ENCODE measurements at regions not wholly inside any gene's neighbourhood (a gene's known extent, or its start where the extent isn't known, plus 50 kb on each side); places are given as distances from the start of the nearest gene placed in this dataset.
"Not testable (repeated sequence)": the region's sequence is repeated elsewhere in the genome, so short reads cannot be mapped to it uniquely, and the experiment has no call there.

DNA sequence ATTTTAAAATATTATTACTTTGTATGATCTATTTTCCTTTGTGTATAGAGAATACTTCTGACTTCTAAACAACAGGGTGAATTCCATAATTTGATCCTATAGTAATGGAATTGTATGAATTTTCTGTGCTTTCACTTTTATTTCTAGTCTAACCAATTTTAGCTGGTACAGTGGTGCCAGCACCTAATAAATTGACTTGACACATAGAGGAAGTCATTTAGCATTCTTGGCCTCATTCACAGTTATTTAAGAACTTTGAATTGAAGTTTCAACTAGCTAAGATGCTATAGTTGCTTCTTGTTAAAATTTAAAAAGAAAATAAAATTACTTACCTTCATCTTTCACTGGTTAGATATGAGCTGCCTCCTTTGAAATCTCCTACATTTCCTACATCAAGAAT, 220.4 kb downstream of the CPS1 start:
- Histone ChIP-seq H3K36me3 (replicated peaks; ENCODE audit: insufficient read depth, low read length) (no peaks in the 10 kb centered on the region), H4K20me1 (ENCODE audit: insufficient read depth, low read length) (no peaks in the 10 kb centered on the region), H3K4me3 (ENCODE audit: low read length) (no peak overlapping the region), H3K9me3 (replicated peaks; ENCODE audit: insufficient read depth, low read length) (no peaks in the 10 kb centered on the region), H2AFZ (ENCODE audit: low read length) (no peak overlapping the region), H3K27ac (ENCODE audit: low read length) (no peak overlapping the region), H3K27me3 (replicated peaks; ENCODE audit: insufficient read depth, low read length) (no peaks in the 10 kb centered on the region), H3K79me2 (ENCODE audit: low read length) (no peaks in the 10 kb centered on the region), H3K9ac (ENCODE audit: low read length) (no peak overlapping the region), H3K4me2 (ENCODE audit: low read depth, low read length) (no peak overlapping the region), H3K4me1 (ENCODE audit: low read length) (no peaks in the 10 kb centered on the region), H3F3A (ENCODE audit: insufficient read depth, low read length) (no peaks in the 10 kb centered on the region), H3K9me2 (replicated peaks; ENCODE audit: insufficient read depth, low read length) (no peaks in the 10 kb centered on the region)
- DNase-seq, result no peak
- TF ChIP-seq, protein P1, sequence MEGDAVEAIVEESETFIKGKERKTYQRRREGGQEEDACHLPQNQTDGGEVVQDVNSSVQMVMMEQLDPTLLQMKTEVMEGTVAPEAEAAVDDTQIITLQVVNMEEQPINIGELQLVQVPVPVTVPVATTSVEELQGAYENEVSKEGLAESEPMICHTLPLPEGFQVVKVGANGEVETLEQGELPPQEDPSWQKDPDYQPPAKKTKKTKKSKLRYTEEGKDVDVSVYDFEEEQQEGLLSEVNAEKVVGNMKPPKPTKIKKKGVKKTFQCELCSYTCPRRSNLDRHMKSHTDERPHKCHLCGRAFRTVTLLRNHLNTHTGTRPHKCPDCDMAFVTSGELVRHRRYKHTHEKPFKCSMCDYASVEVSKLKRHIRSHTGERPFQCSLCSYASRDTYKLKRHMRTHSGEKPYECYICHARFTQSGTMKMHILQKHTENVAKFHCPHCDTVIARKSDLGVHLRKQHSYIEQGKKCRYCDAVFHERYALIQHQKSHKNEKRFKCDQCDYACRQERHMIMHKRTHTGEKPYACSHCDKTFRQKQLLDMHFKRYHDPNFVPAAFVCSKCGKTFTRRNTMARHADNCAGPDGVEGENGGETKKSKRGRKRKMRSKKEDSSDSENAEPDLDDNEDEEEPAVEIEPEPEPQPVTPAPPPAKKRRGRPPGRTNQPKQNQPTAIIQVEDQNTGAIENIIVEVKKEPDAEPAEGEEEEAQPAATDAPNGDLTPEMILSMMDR (IDR thresholded peaks at IDR 0.05; ENCODE audit: low read length), result no peak
- TF ChIP-seq EZH2phosphoT487 (IDR thresholded peaks at IDR 0.05; ENCODE audit: low read length) (no peak), EZH2 (optimal IDR thresholded peaks at IDR 0.05; ENCODE audit: low read depth, low read length) (no peak)

DNA sequence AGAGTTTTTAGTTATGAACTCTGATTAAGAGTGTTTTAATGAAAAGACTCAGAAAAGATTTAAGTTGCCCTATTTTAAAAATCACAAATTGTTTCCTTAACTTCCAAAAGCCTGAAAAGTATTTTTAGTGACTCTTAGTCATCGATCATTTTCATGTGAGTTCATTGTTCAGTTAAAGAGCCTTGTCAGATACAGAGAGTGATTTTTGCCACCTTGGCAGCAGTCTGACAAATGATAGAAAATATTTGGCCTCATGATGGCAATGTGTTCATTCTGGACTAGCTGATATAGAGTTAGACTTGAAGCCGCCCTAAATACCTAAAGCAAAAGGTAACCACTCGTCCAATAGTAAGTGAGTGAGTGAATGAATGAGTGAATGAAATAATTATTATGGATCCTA, 225.8 kb downstream of the CPS1 start:
- Histone ChIP-seq H3K27ac (ENCODE audit: low read length) (no peak overlapping the region), H3K9me2 (replicated peaks; ENCODE audit: insufficient read depth, low read length) (no peaks in the 10 kb centered on the region), H3K9me3 (replicated peaks; ENCODE audit: insufficient read depth, low read length) (no peaks in the 10 kb centered on the region), H3K79me2 (ENCODE audit: low read length) (no peaks in the 10 kb centered on the region), H3K36me3 (replicated peaks; ENCODE audit: insufficient read depth, low read length) (no peaks in the 10 kb centered on the region), H4K20me1 (ENCODE audit: insufficient read depth, low read length) (no peaks in the 10 kb centered on the region), H3F3A (ENCODE audit: insufficient read depth, low read length) (no peaks in the 10 kb centered on the region), H2AFZ (ENCODE audit: low read length) (no peak overlapping the region), H3K9ac (ENCODE audit: low read length) (no peak overlapping the region), H3K4me3 (ENCODE audit: low read length) (no peak overlapping the region), H3K27me3 (replicated peaks; ENCODE audit: insufficient read depth, low read length) (no peaks in the 10 kb centered on the region), H3K4me1 (ENCODE audit: low read length) (no peaks in the 10 kb centered on the region), H3K4me2 (ENCODE audit: low read depth, low read length) (no peak overlapping the region)
- no peak for DNase-seq
- TF ChIP-seq, protein P1 (IDR thresholded peaks at IDR 0.05; ENCODE audit: low read length), result no peak

DNA sequence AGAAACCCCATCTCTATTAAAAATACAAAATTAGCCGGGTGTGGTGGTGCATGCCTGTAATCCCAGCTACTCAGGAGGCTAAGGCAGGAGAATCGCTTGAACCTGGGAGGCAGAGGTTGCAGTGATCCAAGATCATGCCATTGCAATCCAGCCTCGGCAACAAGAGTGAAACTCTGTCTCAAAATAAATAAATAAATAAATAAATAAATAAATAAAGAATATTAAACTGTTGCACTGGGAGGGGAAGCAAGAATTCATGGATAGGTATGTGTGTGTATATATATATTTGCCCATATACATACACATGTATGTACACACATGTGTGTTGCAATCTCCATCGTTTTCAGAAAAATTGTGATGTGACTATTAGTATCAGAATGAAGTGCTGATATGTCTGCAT, 231.4 kb downstream of the CPS1 start:
- H3K9ac ChIP-seq (ENCODE audit: low read length); H3K4me2 ChIP-seq (ENCODE audit: low read depth, low read length); H3K9me3 ChIP-seq (replicated peaks; ENCODE audit: insufficient read depth, low read length); H3K4me1 ChIP-seq (ENCODE audit: low read length); H3K36me3 ChIP-seq (replicated peaks; ENCODE audit: insufficient read depth, low read length); H3K4me3 ChIP-seq (ENCODE audit: low read length); DNase-seq; H3K27ac ChIP-seq (ENCODE audit: low read length); H3K79me2 ChIP-seq (ENCODE audit: low read length); H2AFZ ChIP-seq (ENCODE audit: low read length); H3K9me2 ChIP-seq (replicated peaks; ENCODE audit: insufficient read depth, low read length); H3F3A ChIP-seq (ENCODE audit: insufficient read depth, low read length); H4K20me1 ChIP-seq (ENCODE audit: insufficient read depth, low read length); H3K27me3 ChIP-seq (replicated peaks; ENCODE audit: insufficient read depth, low read length): not testable (repeated sequence)

DNA sequence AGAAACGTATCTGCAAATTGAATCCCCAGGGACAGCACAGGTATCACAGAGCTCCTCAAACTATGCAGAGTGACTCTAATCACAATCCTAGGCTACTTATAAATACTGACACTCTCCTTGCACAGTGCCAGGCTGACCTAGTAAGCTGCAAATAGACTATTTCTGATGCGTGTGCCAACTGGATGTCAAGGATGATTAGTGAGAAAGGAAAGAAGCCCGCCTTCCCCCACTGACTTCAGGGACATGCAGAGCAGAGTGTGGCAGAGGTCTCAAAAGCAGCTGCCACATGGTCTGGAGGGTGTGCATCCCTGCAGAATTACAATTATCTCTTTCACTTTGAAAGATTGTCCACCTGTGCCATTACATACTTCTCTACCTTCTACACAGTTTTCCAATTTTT, 235.6 kb downstream of the CPS1 start:
- no peak overlapping the region for H2AFZ ChIP-seq (ENCODE audit: low read length)

More for the DNA sequence above, 235.6 kb downstream of the CPS1 start:
- Histone ChIP-seq H3K4me2 (ENCODE audit: low read depth, low read length) (no peak overlapping the region), H3K27ac (ENCODE audit: low read length) (no peak overlapping the region), H3K27me3 (replicated peaks; ENCODE audit: insufficient read depth, low read length) (no peaks in the 10 kb centered on the region), H3K9me2 (replicated peaks; ENCODE audit: insufficient read depth, low read length) (no peaks in the 10 kb centered on the region), H3K79me2 (ENCODE audit: low read length) (no peaks in the 10 kb centered on the region), H4K20me1 (ENCODE audit: insufficient read depth, low read length) (no peaks in the 10 kb centered on the region), H3K36me3 (replicated peaks; ENCODE audit: insufficient read depth, low read length) (no peaks in the 10 kb centered on the region), H3K9ac (ENCODE audit: low read length) (no peak overlapping the region), H3F3A (ENCODE audit: insufficient read depth, low read length) (no peaks in the 10 kb centered on the region), H3K9me3 (replicated peaks; ENCODE audit: insufficient read depth, low read length) (no peaks in the 10 kb centered on the region), H3K4me3 (ENCODE audit: low read length) (no peak overlapping the region), H3K4me1 (ENCODE audit: low read length) (no peaks in the 10 kb centered on the region)
- TF ChIP-seq EZH2phosphoT487 (IDR thresholded peaks at IDR 0.05; ENCODE audit: low read length) (no peak), EZH2 (optimal IDR thresholded peaks at IDR 0.05; ENCODE audit: low read depth, low read length) (no peak)
- TF ChIP-seq, protein P1 (IDR thresholded peaks at IDR 0.05; ENCODE audit: low read length), result no peak
- DNase-seq, result no peak
